ENCODE measurements at regions not wholly inside any gene's neighbourhood (a gene's known extent, or its start where the extent isn't known, plus 50 kb on each side); places are given as distances from the start of the nearest gene placed in this dataset.
"Not testable (repeated sequence)": the region's sequence is repeated elsewhere in the genome, so short reads cannot be mapped to it uniquely, and the experiment has no call there.

DNA sequence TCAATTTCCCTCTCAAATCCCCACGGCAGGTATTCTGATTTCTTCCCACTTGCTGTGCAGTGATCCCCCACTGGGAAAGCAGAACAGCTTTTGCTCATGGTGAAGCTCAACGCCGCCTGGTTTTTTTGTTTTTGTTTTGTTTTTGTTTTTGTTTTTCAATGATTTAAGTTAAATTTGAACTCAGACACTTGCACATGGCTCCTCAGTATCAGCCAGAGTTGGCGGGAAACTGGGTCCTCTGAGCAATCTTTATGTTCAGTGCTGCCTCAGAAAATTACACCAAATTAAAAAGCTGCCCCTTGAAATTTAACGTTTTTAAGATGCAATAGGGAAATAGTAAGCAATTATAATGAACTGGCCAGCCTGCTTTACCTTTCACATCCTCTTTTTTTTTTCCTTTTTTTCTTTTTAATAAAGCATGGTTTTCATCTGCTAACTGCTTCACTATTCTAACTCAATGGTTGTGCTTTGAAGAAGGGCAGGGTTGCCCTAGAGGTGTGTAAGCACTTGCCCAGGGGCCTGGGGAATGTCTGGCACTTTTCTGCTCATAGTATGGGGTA, 277.0 kb upstream of the HNRNPA3 start:
- H3K27ac ChIP-seq (ENCODE audit: low read depth in 2 of 2, low read length in 2 of 2), result no peak overlapping the region
- DNase-seq (no peak), FAIRE-seq (no peak)
- TF ChIP-seq CTCF (IDR thresholded peaks at IDR 0.05; ENCODE audit: borderline replicate concordance, extremely low read depth, insufficient read depth), result no peak
- no peaks in the 10 kb centered on the region for H3K27me3 ChIP-seq (ENCODE audit: control insufficient read depth, insufficient read depth, low read length)
- H3K36me3 ChIP-seq (ENCODE audit: control insufficient read depth in 2 of 3, insufficient read depth in 3 of 3, low read length in 3 of 3), result no peaks in the 10 kb centered on the region
- intact Hi-C loops (cut with DNase I), result no loop called here
- no peaks in the 10 kb centered on the region for H3K9me3 ChIP-seq (ENCODE audit: control insufficient read depth in 2 of 3, insufficient read depth in 1 of 3, low read length in 3 of 3)
- no peak overlapping the region for H3K4me3 ChIP-seq (ENCODE audit: low read length in 3 of 3)
- H3K9ac ChIP-seq (ENCODE audit: low read length in 3 of 3), result no peak overlapping the region
- H3K4me1 ChIP-seq (ENCODE audit: control insufficient read depth in 2 of 3, insufficient read depth in 2 of 3, low read depth in 1 of 3, low read length in 3 of 3), result no peaks in the 10 kb centered on the region

DNA sequence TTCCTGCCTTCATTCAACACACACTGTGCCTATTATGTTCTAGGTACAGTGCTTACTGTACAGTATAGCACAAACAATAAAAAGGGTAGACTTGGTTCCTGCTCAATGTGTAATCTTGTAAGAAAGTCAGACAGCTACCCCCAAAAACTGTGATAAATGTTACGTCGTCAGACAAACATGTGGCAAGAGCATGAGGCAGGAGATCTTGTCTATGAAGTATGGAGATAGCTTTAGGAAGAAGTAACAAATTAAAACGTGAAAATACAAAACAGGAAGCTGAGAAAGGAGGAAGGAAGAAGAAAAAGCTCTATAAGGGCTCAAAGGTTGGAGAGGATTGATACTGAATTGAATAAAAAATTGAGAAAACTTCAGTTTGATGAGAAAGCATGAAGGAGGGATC, 276.2 kb upstream of the HNRNPA3 start:
- no peaks in the 10 kb centered on the region for H3K27me3 ChIP-seq (ENCODE audit: control insufficient read depth, insufficient read depth, low read length)
- H3K9me3 ChIP-seq (ENCODE audit: control insufficient read depth in 2 of 3, insufficient read depth in 1 of 3, low read length in 3 of 3), result no peaks in the 10 kb centered on the region
- H3K27ac ChIP-seq (ENCODE audit: low read depth in 2 of 2, low read length in 2 of 2), result no peak overlapping the region
- H3K36me3 ChIP-seq (ENCODE audit: control insufficient read depth in 2 of 3, insufficient read depth in 3 of 3, low read length in 3 of 3), result no peaks in the 10 kb centered on the region
- FAIRE-seq (no peak), DNase-seq (no peak)
- no peaks in the 10 kb centered on the region for H3K4me1 ChIP-seq (ENCODE audit: control insufficient read depth in 2 of 3, insufficient read depth in 2 of 3, low read depth in 1 of 3, low read length in 3 of 3)
- intact Hi-C loops (cut with DNase I), result no loop called here
- H3K4me3 ChIP-seq (ENCODE audit: low read length in 3 of 3), result no peak overlapping the region
- no peak for TF ChIP-seq CTCF (IDR thresholded peaks at IDR 0.05; ENCODE audit: borderline replicate concordance, extremely low read depth, insufficient read depth)
- H3K9ac ChIP-seq (ENCODE audit: low read length in 3 of 3), result no peak overlapping the region

DNA sequence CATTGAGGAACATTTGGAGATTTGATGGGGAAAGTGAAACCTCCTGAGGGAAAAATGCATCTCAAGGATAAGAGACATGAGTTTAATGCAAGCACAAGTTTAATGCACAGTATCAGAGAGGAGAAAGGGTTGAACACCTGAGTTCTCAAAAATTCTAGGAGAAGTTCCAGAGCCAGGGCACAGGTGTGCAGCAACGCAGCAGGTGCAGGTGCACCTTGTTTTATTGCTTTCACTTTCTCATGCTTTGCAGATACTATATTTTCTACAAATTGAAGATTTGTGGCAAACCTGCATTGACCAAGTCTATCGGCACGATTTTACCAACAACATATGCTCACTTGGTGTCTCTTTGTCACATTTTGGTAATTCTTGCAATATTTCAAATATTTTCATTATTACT, 267.6 kb upstream of the HNRNPA3 start:
- Histone ChIP-seq H3K9ac (ENCODE audit: low read length in 3 of 3) (no peak overlapping the region), H3K4me3 (ENCODE audit: low read length in 3 of 3) (no peak overlapping the region), H3K27ac (ENCODE audit: low read depth in 2 of 2, low read length in 2 of 2) (no peak overlapping the region), H3K9me3 (ENCODE audit: control insufficient read depth in 2 of 3, insufficient read depth in 1 of 3, low read length in 3 of 3) (no peaks in the 10 kb centered on the region), H3K27me3 (ENCODE audit: control insufficient read depth, insufficient read depth, low read length) (no peaks in the 10 kb centered on the region), H3K4me1 (ENCODE audit: control insufficient read depth in 2 of 3, insufficient read depth in 2 of 3, low read depth in 1 of 3, low read length in 3 of 3) (no peaks in the 10 kb centered on the region), H3K36me3 (ENCODE audit: control insufficient read depth in 2 of 3, insufficient read depth in 3 of 3, low read length in 3 of 3) (no peaks in the 10 kb centered on the region)
- no peak for TF ChIP-seq CTCF (IDR thresholded peaks at IDR 0.05; ENCODE audit: borderline replicate concordance, extremely low read depth, insufficient read depth)
- DNase-seq, result no peak
- FAIRE-seq, result no peak
- intact Hi-C loops (cut with DNase I), result no loop called here

DNA sequence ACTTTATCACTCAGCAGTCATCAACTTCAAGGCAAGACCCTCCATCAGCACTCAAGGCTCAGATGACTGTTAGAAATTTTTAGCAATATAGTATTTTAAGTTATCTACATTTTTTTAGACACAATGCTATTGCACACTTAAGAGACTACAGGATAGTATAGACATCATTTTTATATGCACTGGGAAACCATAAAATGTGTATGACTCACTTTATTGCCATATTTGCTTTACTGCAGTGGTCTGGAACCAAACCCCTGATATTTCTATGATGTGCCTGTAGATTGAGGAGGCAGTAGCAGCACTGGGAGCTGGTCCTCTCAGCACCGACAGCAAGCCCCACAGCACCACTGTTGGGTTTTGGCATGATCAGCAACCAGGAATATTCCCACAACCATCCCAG, 264.8 kb upstream of the HNRNPA3 start:
- intact Hi-C loops (cut with DNase I), result no loop called here
- TF ChIP-seq CTCF (IDR thresholded peaks at IDR 0.05; ENCODE audit: borderline replicate concordance, extremely low read depth, insufficient read depth), result no peak
- no peak for FAIRE-seq

DNA sequence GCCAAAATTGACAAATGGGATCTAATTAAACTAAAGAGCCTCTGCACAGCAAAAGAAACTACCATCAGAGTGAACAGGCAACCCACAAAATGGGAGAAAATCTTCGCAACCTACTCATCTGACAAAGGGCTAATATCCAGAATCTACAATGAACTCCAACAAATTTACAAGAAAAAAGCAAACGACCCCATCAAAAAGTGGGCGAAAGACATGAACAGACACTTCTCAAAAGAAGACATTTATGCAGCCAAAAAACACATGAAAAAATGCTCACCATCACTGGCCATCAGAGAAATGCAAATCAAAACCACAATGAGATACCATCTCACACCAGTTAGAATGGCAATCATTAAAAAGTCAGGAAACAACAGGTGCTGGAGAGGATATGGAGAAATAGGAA, 261.4 kb upstream of the HNRNPA3 start:
- H3K4me1 ChIP-seq (ENCODE audit: control insufficient read depth in 2 of 3, insufficient read depth in 2 of 3, low read depth in 1 of 3, low read length in 3 of 3); H3K4me3 ChIP-seq (ENCODE audit: low read length in 3 of 3); DNase-seq; FAIRE-seq; H3K27me3 ChIP-seq (ENCODE audit: control insufficient read depth, insufficient read depth, low read length); H3K9me3 ChIP-seq (ENCODE audit: control insufficient read depth in 2 of 3, insufficient read depth in 1 of 3, low read length in 3 of 3); intact Hi-C loops (cut with DNase I); H3K36me3 ChIP-seq (ENCODE audit: control insufficient read depth in 2 of 3, insufficient read depth in 3 of 3, low read length in 3 of 3); H3K27ac ChIP-seq (ENCODE audit: low read depth in 2 of 2, low read length in 2 of 2); H3K9ac ChIP-seq (ENCODE audit: low read length in 3 of 3): not testable (repeated sequence)

More for the DNA sequence above, 264.8 kb upstream of the HNRNPA3 start:
- Histone ChIP-seq H3K27me3 (ENCODE audit: control insufficient read depth, insufficient read depth, low read length) (no peaks in the 10 kb centered on the region), H3K4me3 (ENCODE audit: low read length in 3 of 3) (no peak overlapping the region), H3K4me1 (ENCODE audit: control insufficient read depth in 2 of 3, insufficient read depth in 2 of 3, low read depth in 1 of 3, low read length in 3 of 3) (no peaks in the 10 kb centered on the region), H3K9ac (ENCODE audit: low read length in 3 of 3) (no peak overlapping the region), H3K9me3 (ENCODE audit: control insufficient read depth in 2 of 3, insufficient read depth in 1 of 3, low read length in 3 of 3) (no peaks in the 10 kb centered on the region), H3K27ac (ENCODE audit: low read depth in 2 of 2, low read length in 2 of 2) (no peak overlapping the region), H3K36me3 (ENCODE audit: control insufficient read depth in 2 of 3, insufficient read depth in 3 of 3, low read length in 3 of 3) (no peaks in the 10 kb centered on the region)
- no peak for DNase-seq
